ENCODE measurements at regions not wholly inside any gene's neighbourhood (a gene's known extent, or its start where the extent isn't known, plus 50 kb on each side); places are given as distances from the start of the nearest gene placed in this dataset.

DNA sequence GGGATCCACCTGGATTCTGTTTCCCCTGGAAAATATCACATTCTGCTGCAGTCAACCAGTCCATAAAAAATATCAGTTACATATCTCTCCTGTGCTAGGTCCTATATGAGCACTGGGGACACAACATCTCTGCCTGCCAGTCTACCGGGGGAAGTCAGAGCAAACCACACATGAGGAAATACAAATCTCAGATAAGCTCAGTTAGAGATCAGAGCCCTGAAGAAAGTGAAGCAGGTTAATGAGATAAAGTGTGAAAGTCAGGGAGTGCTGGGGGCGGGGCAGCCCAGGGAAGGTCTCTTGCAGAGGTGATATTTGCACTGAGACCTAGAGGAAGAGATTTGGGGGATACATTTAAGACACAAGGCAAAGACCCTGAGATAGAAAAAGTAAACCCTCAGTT, 67.8 kb upstream of the SLC1A1 start:
- Histone ChIP-seq H3K4me2 (ENCODE audit: low read depth, low read length) (no peak overlapping the region), H4K20me1 (ENCODE audit: insufficient read depth, low read length) (no peaks in the 10 kb centered on the region), H3K9ac (ENCODE audit: low read depth, low read length) (no peak overlapping the region), H3K4ac (ENCODE audit: low read depth, low read length) (no peak overlapping the region), H3K79me1 (ENCODE audit: low read depth in 1 of 2, low read length in 2 of 2) (no peaks in the 10 kb centered on the region), H3K4me1 (ENCODE audit: control insufficient read depth, insufficient read depth, low read length) (peaks cover 4% of the 10 kb centered on the region; the same call in 1 of the 2 replicates), H2AK5ac (ENCODE audit: low read depth, low read length) (no peak overlapping the region), H4K91ac (ENCODE audit: insufficient read depth, low read depth, low read length) (no peak overlapping the region), H2AK9ac (replicated peaks; ENCODE audit: low read depth, low read length, poor library complexity) (no peak overlapping the region), H3K9me3 (ENCODE audit: control insufficient read depth, insufficient read depth, low read length) (no peaks in the 10 kb centered on the region), H4K5ac (ENCODE audit: low read depth, low read length) (no peak overlapping the region), H3K23ac (ENCODE audit: low read depth, low read length) (no peak overlapping the region), H3K9me1 (ENCODE audit: insufficient read depth, low read length) (no peaks in the 10 kb centered on the region), H2AFZ (replicated peaks; ENCODE audit: low read length, poor library complexity) (no peak overlapping the region), H3K27ac (ENCODE audit: insufficient read depth, low read length) (no peak overlapping the region), H3K56ac (ENCODE audit: extremely low read depth, insufficient read depth, low read length) (no peak overlapping the region), H2BK20ac (ENCODE audit: low read depth, low read length) (no peak overlapping the region), H4K8ac (ENCODE audit: low read depth in 2 of 2, low read length in 2 of 2) (no peak overlapping the region), H2BK120ac (ENCODE audit: low read depth, low read length) (no peak overlapping the region), H2BK15ac (ENCODE audit: low read depth, low read length) (no peak overlapping the region), H3K27me3 (ENCODE audit: control insufficient read depth, insufficient read depth, low read length) (peaks cover 3% of the 10 kb centered on the region; the same call in 1 of the 2 replicates), H3K14ac (replicated peaks; ENCODE audit: low read depth, low read length) (no peak overlapping the region), H3K4me3 (ENCODE audit: insufficient read depth, low read depth, low read length) (no peak overlapping the region), H3K36me3 (ENCODE audit: control insufficient read depth, insufficient read depth, low read length) (no peaks in the 10 kb centered on the region), H3K18ac (ENCODE audit: low read depth, low read length) (no peak overlapping the region), H2BK5ac (ENCODE audit: low read depth, low read length, poor library complexity, severe bottlenecking) (no peak overlapping the region)
- dilution Hi-C loops (cut with HindIII; ENCODE audit: low sequenced_read_pairs, unreplicated experiment): no loop called here
- in situ Hi-C loops (cut with MboI; ENCODE audit: low sequenced_read_pairs): no loop called here
- no peak for TF ChIP-seq NFE2L2 (IDR thresholded peaks at IDR 0.05; ENCODE audit: low read depth, low read length)
- TF ChIP-seq RAD21 (IDR thresholded peaks at IDR 0.05; ENCODE audit: low read length): no peak
- no peak for TF ChIP-seq BHLHE40 (IDR thresholded peaks at IDR 0.05; ENCODE audit: low read depth, low read length)
- TF ChIP-seq CEBPB (IDR thresholded peaks at IDR 0.05; ENCODE audit: low read depth, low read length): no peak
- CTCF ChIA-PET: no interaction called here
- POLR2A ChIA-PET (ENCODE audit: unreplicated experiment): no interaction called here
- no TSS peak for BruUV-seq (replicated peaks)
- intact Hi-C loops (cut with micrococcal nuclease): no loop called here
- no CpG with 5 or more reads among the region's 2 CpGs for WGBS, 2 experiments (ENCODE audit: extremely low coverage in 2 of 2, insufficient read length in 1 of 2)
- DNase-seq (no peak), ATAC-seq (ENCODE audit: low read depth) (no peak)

Measured in IMR-90 (cell line).